ENCODE measurements at regions not wholly inside any gene's neighbourhood (a gene's known extent, or its start where the extent isn't known, plus 50 kb on each side); places are given as distances from the start of the nearest gene placed in this dataset.

DNA sequence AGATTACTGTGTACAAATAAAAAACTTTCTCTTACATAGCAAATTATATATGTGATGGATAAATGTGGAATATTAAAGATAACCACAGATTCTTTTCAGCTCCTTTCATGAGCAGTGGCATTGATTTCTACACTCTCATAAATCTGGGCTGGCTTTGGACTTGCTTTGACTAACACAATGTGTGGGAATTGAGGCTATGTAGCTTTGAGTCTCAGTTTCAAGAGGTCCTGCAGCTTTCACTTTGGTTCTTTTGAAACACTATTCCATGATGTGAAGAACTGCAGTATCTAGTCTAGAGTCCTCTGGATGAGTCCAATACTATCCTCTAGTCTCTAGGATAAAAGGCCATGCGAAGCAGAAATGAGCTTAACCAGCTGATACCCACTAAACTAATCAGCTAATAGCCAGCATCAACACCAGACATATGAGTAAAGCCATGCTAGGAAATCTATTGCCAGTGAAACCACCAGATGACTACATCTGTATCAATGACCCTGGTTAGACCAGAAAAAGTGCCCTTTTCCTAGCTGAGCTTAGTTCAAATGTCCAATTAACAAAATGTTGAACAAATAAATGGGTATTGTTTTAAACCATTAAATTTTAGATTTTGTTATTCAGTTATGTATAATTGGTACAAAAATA is 274.9 kb upstream of the ZPLD1 start:
- no peak overlapping the region for H3K4me3 Mint-ChIP-seq (ENCODE audit: unreplicated experiment)
- TF ChIP-seq, protein P1, sequence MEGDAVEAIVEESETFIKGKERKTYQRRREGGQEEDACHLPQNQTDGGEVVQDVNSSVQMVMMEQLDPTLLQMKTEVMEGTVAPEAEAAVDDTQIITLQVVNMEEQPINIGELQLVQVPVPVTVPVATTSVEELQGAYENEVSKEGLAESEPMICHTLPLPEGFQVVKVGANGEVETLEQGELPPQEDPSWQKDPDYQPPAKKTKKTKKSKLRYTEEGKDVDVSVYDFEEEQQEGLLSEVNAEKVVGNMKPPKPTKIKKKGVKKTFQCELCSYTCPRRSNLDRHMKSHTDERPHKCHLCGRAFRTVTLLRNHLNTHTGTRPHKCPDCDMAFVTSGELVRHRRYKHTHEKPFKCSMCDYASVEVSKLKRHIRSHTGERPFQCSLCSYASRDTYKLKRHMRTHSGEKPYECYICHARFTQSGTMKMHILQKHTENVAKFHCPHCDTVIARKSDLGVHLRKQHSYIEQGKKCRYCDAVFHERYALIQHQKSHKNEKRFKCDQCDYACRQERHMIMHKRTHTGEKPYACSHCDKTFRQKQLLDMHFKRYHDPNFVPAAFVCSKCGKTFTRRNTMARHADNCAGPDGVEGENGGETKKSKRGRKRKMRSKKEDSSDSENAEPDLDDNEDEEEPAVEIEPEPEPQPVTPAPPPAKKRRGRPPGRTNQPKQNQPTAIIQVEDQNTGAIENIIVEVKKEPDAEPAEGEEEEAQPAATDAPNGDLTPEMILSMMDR (IDR thresholded peaks at IDR 0.05; ENCODE audit: insufficient read depth in 1 of 2, low read depth in 1 of 2, low read length in 1 of 2, severe bottlenecking in 1 of 2, unreplicated experiment in 1 of 2): no peak
- H3K9me3 ChIP-seq: no peaks in the 10 kb centered on the region
- H3K4me1 Mint-ChIP-seq (ENCODE audit: low read depth, unreplicated experiment): peaks cover 12% of the 10 kb centered on the region
- H3K9me3 Mint-ChIP-seq (ENCODE audit: unreplicated experiment): no peaks in the 10 kb centered on the region
- no peaks in the 10 kb centered on the region for H3K27me3 ChIP-seq (replicated peaks; ENCODE audit: control insufficient read depth, insufficient read depth, low read length)
- no peaks in the 10 kb centered on the region for H3K27me3 Mint-ChIP-seq (ENCODE audit: insufficient read depth, unreplicated experiment)
- DNase-seq: no peak
- no TSS peak for BruUV-seq (replicated peaks)
- CTCF ChIA-PET: no interaction called here
- intact Hi-C loops (cut with micrococcal nuclease; ENCODE audit: unreplicated experiment): no loop called here
- no peaks in the 10 kb centered on the region for H3K36me3 ChIP-seq (ENCODE audit: control insufficient read depth, insufficient read depth, low read length)
- peaks cover 9% of the 10 kb centered on the region for H3K4me1 ChIP-seq
- no peak overlapping the region for H3K27ac Mint-ChIP-seq (ENCODE audit: unreplicated experiment)
- H3K36me3 Mint-ChIP-seq (ENCODE audit: insufficient read depth, unreplicated experiment): no peaks in the 10 kb centered on the region
- no peak overlapping the region for H3K4me3 ChIP-seq (ENCODE audit: low read depth, low read length)
- POLR2A ChIA-PET: no interaction called here

DNA sequence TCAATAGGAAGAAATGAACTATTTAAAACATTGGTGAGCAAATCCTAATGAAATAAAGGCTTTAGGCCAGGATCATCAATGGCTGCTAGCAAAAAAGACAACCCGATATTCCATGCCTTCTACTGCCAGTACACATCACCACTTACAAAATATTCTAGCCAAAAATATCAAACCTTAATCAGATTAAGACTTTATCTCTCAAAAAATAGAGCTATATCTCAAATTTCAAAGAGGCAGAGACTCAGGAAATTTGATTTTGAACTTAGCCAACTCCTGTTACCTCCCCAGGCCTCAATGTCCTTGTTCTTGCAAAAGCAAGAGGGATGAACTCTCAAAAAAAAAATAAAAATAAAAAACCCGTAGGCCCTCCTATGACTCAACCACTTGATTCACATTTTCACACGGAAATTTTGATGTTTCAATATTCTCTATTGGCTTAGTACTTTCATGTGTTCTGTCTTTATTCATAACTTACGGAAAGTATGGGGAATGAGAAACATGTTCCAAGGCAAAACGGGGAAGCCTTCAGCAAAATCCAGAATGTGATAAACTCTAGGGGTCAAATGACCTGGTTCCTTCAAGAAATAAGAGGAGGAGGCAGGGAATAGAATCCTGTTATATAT is 273.3 kb upstream of the ZPLD1 start:
- Mint-ChIP-seq H3K4me1 (ENCODE audit: low read depth, unreplicated experiment) (peaks cover 12% of the 10 kb centered on the region), H3K27ac (ENCODE audit: unreplicated experiment) (no peak overlapping the region), H3K4me3 (ENCODE audit: unreplicated experiment) (no peak overlapping the region), H3K36me3 (ENCODE audit: insufficient read depth, unreplicated experiment) (no peaks in the 10 kb centered on the region), H3K9me3 (ENCODE audit: unreplicated experiment) (no peaks in the 10 kb centered on the region), H3K27me3 (ENCODE audit: insufficient read depth, unreplicated experiment) (no peaks in the 10 kb centered on the region)
- no peaks in the 10 kb centered on the region for H3K27me3 ChIP-seq (replicated peaks; ENCODE audit: control insufficient read depth, insufficient read depth, low read length)
- intact Hi-C loops (cut with micrococcal nuclease; ENCODE audit: unreplicated experiment): no loop called here
- TF ChIP-seq, protein P1 (IDR thresholded peaks at IDR 0.05; ENCODE audit: insufficient read depth in 1 of 2, low read depth in 1 of 2, low read length in 1 of 2, severe bottlenecking in 1 of 2, unreplicated experiment in 1 of 2): no peak
- H3K36me3 ChIP-seq (ENCODE audit: control insufficient read depth, insufficient read depth, low read length): no peaks in the 10 kb centered on the region
- CTCF ChIA-PET: no interaction called here
- no peak for DNase-seq
- POLR2A ChIA-PET: no interaction called here
- BruUV-seq (replicated peaks): no TSS peak
- H3K4me1 ChIP-seq: peaks cover 9% of the 10 kb centered on the region
- no peaks in the 10 kb centered on the region for H3K9me3 ChIP-seq
- no peak overlapping the region for H3K4me3 ChIP-seq (ENCODE audit: low read depth, low read length)

GRCh38 chr3:102162251-102162650 is 272.6 kb upstream of the ZPLD1 start:
- Histone ChIP-seq H3K27me3 (replicated peaks; ENCODE audit: control insufficient read depth, insufficient read depth, low read length) (no peaks in the 10 kb centered on the region), H3K4me3 (ENCODE audit: low read depth, low read length) (no peak overlapping the region), H3K9me3 (no peaks in the 10 kb centered on the region), H3K4me1 (peaks cover 9% of the 10 kb centered on the region), H3K36me3 (ENCODE audit: control insufficient read depth, insufficient read depth, low read length) (no peaks in the 10 kb centered on the region)
- H3K27ac Mint-ChIP-seq (ENCODE audit: unreplicated experiment): no peak overlapping the region
- no TSS peak for BruUV-seq (replicated peaks)
- CTCF ChIA-PET: no interaction called here
- DNase-seq: no peak
- H3K9me3 Mint-ChIP-seq (ENCODE audit: unreplicated experiment): no peaks in the 10 kb centered on the region
- TF ChIP-seq, protein P1 (IDR thresholded peaks at IDR 0.05; ENCODE audit: insufficient read depth in 1 of 2, low read depth in 1 of 2, low read length in 1 of 2, severe bottlenecking in 1 of 2, unreplicated experiment in 1 of 2): no peak
- POLR2A ChIA-PET: no interaction called here
- H3K4me1 Mint-ChIP-seq (ENCODE audit: low read depth, unreplicated experiment): peaks cover 12% of the 10 kb centered on the region
- H3K4me3 Mint-ChIP-seq (ENCODE audit: unreplicated experiment): no peak overlapping the region
- H3K27me3 Mint-ChIP-seq (ENCODE audit: insufficient read depth, unreplicated experiment): no peaks in the 10 kb centered on the region
- no peaks in the 10 kb centered on the region for H3K36me3 Mint-ChIP-seq (ENCODE audit: insufficient read depth, unreplicated experiment)
- intact Hi-C loops (cut with micrococcal nuclease; ENCODE audit: unreplicated experiment): no loop called here

All from Caco-2 (cell line).